ENCODE measurements at regions not wholly inside any gene's neighbourhood (a gene's known extent, or its start where the extent isn't known, plus 50 kb on each side); places are given as distances from the start of the nearest gene placed in this dataset.
A peak's percentile ranks its signal among the peaks of the same experiment; 100 is the strongest.
"Not testable (repeated sequence)": the region's sequence is repeated elsewhere in the genome, so short reads cannot be mapped to it uniquely, and the experiment has no call there.

- DNase-seq (ENCODE audit: low read depth), result no peak
Observed at GRCh38 chr3:144822671-144823070, 851.0 kb downstream of the DIPK2A start.

DNA sequence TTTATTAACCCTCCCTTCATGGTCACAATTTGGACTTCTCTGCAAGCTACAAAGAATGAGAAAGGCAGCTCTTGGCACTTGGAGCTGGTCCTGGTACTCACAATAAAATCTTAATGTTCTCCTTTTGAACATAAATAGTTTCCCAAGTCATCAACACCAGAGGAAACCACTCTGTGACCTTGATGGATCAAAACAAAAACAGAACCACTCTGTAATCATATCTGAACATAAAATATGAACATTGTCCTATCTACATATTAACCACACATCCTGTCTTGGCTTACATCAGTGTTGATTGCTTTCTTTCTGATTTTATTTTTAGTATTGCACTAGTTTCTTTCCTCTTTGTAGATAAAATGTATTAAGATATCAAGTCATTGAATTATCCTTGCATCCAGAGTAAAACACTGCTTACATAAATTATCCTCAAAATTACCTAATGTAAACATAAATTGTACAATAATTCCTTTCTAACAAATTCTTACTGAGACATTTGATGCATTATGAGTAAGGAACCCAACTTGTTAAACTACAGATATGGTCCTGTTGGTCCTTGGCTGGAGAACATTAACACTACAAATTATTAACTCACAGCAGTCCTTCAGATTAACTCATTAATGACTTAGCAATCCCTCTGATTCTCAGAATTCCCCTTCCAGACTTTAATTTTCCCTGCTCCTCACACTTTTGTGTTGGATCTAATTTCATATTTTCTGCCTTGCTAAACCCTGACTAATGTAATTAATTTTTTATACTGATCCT is 860.5 kb downstream of the DIPK2A start:
- peak; percentile 77 for DNase-seq (ENCODE audit: low read depth)

- DNase-seq (ENCODE audit: low read depth), result no peak
Observed at GRCh38 chr3:144839991-144840390, 868.4 kb downstream of the DIPK2A start.

DNA sequence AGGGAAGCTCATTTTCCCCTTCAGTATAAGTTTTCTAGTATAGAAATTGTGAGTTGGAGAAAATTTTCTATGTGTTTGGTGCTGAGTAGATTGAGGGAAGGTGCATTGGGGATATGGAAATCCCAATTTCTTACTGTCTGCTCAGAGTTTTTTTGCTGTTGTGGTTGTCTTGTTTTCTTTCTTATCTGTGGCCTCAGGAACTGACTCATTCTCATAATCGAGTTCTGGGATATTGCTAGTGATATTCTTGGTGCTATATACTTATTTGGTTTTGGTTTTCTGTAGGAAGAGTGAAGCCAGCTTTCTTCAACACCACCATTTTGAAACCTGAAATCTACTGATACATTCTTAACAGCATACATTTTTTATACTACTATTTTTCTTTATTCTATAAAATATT is 869.2 kb downstream of the DIPK2A start:
- DNase-seq (ENCODE audit: low read depth), result peak; percentile 63

DNA sequence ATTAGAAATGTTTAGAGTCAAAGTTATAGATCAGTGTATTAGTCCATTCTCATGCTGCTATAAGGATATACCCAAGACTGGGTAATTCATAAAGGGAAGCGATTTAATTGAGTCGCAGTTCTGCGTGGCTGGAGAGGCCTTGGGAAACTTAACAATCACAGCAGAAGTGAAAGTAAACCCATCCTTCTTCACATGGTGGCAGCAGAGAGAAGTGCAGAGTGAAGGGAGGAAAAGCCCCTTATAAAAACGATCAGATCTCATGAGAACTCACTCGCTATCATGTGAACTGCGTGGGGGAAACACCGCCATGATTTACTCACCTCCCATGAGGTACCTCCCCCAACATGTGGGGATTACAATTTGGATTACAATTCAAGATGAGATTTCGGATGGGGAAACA is 871.5 kb downstream of the DIPK2A start:
- DNase-seq (ENCODE audit: low read depth), result no peak

DNA sequence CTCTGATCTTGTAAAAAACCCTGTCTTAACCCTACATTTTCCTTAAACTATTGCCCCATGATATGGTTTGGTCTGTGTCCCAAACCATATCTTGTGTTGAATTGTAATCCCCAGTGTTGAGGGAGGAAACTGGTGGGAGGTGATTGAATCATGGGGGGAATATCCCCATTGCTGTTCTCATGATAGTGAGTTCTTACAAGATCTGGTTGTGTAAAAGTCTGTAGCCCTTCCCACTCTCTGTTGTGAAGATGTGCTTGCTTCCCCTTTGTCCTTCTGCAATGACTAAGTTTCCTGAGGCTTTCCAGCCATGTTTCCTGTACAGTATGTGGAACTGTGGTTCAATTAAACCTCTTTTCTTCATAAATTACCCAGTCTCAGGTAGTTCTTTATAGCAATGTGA is 881.4 kb downstream of the DIPK2A start:
- DNase-seq (ENCODE audit: low read depth), result peak; percentile 10

DNA sequence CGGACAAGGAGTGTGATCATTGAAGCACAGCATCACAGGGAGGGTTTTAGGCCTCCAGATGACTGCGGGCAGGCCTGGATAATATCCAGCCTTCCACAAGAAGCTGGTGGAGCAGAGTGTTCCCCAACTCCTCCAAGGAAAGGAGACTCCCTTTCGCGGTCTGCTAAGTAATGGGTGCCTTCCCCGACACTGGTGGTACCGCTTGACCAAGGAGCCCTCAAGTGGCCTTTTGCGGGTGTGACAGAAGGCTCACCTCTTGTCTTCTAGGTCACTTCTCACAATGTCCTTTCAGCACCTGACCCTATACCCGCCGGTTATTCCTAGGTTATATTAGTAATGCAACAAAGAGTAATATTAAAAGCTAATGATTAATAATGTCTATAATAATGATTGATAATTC is 882.4 kb downstream of the DIPK2A start:
- not testable (repeated sequence) for DNase-seq (ENCODE audit: low read depth)

DNA sequence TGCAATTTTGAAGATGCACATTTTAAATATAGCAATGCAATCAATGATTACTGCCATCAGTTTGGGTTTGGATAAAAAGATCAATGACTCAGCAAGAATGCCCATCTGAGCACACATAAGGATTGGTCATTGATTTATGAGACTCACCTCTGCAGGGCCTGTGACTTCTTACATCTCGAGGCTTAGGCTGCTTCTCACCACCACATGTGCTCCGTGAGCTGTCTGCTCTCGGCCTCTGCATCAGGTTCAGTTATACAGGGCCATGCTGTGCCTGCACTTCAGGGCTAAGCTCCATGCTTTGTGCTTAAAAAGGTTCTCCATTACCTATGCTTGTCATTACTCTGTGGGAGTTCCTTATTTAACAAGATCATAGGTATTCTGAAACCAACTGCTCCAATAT is 887.5 kb downstream of the DIPK2A start:
- DNase-seq (ENCODE audit: low read depth), result no peak

DNA sequence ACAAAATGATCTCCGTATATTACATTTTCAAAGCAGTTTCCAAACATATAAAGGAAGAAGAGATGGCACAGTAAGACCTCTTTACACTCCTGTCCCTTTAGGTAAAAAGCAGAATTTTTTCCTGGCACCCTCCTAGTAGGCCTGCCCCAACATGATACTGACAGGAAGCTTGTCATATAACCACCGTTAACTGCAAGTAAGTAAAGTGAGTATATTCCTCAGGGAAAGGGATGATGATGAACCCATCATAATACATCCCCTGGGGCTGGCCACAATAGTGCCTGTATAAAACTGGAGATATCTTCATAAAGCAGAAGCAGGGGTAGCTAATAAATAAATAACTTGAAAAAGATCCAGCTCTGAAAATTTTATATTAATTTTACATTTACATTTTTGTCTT is 893.0 kb downstream of the DIPK2A start:
- DNase-seq (ENCODE audit: low read depth), result no peak

DNA sequence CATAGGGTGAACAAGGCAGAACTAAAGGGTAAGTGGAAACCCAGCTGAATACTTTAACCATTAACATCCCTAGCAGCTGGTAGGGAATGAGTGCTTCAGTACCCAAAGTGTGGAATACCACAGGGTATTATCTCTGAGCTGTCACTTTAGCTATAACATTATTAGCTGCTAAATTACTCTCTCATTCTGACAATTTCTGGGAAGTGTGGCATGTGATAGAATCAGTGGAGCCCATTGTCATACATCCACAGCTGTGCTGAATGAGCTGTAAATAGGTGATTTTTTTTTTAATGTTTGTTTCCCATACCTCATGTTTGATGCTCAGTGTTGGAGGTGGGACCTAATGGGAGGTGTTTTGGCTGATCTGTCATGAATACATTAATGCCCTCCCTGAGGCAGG is 894.3 kb downstream of the DIPK2A start:
- DNase-seq (ENCODE audit: low read depth), result no peak

GRCh38 chr3:144866476-144866875 is 894.9 kb downstream of the DIPK2A start:
- DNase-seq (ENCODE audit: low read depth), result no peak

DNA sequence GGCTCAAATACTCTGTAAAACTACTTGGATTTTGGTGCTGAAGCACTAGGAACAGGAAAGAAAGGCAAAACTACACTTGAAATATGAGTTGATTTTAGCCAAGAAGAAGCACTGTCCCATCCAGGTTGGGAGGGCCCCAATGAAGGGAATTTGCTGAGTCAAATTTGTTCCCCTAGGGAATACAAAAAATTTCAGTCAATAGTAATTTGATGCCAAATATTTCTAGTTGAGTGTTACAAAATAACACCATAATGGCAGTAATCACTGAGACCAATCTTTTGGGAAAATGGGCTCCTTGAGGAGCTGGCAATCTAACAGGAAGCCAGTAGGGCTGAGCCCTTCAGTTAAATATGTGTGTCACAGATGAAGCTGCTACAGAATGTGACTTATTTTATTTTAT is 896.9 kb downstream of the DIPK2A start:
- DNase-seq (ENCODE audit: low read depth), result no peak

DNA sequence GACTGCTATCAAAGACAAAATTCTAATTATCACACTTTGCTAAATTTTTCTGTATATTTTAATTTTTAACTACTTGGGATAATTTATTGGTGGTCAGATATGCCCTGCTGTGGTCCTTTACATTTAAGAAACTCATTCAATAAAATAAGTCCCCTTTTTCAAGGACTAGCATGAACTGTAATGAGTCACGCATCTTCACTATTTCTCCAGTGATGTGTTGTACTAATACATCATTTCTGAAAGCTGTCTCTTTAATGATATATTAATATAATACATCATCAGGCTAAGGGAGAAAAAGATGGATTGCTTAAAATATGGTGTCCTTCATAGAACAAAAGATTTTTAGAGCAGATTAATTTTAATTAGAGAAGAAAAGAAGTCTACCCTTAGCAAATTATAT is 901.4 kb downstream of the DIPK2A start:
- no peak for DNase-seq (ENCODE audit: low read depth)

- peak; percentile 28 for DNase-seq (ENCODE audit: low read depth)
Observed at GRCh38 chr3:144875211-144875610, 903.6 kb downstream of the DIPK2A start.

DNA sequence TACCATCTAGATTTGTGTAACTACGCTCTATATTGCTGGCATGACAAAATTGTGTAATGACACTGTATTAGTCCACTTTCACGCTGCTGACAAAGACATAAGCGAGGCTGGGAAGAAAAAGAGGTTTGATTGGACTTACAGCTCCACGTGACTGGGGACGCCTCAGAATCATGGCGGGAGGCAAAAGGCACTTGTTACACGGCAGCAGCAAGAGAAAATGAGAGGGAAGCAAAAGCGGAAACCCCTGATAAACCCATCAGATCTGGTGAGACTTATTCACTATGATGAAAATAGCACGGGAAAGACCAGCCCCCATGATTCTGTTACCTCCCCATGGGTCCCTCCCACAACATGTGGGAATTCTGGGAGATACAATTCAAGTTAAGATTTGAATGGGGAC is 905.7 kb downstream of the DIPK2A start:
- DNase-seq (ENCODE audit: low read depth), result no peak

GRCh38 chr3:144879701-144880100 is 908.1 kb downstream of the DIPK2A start:
- no peak for DNase-seq (ENCODE audit: low read depth)

DNA sequence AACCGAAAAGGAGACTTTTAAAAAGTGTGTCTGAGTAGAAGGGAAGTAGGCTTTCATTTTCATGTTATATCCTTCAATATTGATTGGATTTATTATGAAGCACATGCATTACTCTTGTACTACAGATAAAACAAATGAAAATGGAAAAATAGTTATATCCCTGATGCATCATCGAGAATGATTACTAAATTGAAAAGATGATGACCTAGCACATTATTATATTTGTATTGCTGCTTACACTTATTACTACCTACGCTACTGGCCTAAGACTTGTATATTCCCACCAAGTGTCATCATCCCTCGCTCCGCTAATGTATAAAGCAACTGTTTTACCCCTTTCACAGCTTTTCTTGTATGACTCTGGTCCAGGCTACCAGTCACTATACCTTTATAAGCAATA is 922.4 kb downstream of the DIPK2A start:
- DNase-seq (ENCODE audit: low read depth), result no peak

- no peak for DNase-seq (ENCODE audit: low read depth)
Observed at GRCh38 chr3:144894576-144894975, 923.0 kb downstream of the DIPK2A start.

DNA sequence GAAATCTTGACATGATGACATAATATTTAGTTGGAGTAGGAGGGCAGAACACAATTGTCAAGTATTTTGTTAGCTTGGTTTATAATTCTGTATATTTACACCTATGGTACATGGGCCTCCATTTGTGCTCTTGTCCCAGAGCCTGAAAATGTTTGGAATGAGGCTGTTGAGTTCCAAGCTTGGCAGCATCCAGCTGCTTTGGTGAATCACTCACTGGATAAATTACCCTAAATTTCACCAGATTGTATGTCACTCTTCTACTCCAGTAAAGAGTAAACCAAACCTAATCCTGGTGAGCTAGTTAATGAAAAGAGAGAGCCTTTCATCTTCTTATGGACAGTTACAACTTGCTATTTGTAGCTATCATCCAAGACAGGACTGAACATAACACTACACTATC is 928.7 kb downstream of the DIPK2A start:
- DNase-seq (ENCODE audit: low read depth), result peak; percentile 17

DNA sequence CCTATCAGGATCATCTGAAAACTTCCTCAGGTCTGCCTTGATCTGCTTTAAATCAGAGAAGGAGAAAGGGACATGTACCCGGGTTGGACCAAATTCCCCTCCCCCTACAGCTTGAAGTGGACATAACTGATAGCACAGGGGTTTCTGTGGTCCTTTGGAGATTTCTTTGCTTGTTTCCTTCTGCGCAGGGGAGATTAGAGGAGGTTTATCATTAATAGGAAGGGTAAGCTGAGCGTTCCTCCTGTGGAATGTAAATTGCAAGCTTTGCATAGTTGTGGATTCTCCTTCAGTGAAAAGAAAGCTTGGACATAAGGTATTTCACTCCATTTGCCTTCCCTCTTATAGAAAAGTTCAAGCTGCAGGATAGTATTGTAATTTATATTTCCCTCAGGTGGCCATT is 936.0 kb downstream of the DIPK2A start:
- DNase-seq (ENCODE audit: low read depth), result peak; percentile 62

GRCh38 chr3:144912968-144913367 is 941.3 kb downstream of the DIPK2A start:
- DNase-seq (ENCODE audit: low read depth), result no peak

DNA sequence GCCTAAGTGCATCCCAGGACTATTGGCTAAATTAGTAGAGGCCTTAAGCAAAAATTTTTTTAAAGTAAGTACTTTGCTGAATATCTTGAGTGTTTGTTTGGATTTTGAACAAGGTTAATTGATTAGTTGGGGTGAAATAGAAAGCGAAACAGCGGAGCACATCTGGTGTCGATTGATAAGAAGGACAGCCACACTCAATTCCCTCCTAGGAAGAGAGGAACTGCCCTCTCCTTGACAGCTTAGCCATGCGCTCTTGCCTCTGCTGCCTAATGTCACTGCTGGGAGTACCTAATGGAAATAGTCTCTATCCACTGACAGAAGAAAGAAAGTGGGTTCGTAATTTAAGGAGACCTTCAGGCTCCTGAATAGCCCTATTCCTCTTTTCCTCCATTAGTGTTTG is 943.6 kb downstream of the DIPK2A start:
- DNase-seq (ENCODE audit: low read depth), result no peak

DNA sequence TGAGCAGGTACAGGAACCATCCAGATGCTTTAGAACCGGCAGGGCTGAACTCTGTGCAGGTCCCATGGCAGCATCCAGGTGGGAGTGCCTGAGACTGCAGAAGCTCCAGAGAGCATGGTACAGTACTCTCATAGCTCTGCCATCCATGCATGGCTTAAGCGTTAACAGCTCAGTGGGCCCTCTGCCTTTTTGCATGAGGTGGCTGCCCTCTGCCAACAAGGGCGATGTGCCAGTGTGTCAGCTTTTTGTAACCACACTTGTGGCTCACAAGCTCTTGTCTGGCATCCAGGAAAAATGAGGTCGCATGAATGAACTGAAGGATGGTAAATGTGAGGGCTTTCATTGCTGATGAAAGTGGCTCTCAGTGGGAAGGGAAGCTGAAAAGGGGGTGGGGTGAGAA is 950.1 kb downstream of the DIPK2A start:
- no peak for DNase-seq (ENCODE audit: low read depth)

DNA sequence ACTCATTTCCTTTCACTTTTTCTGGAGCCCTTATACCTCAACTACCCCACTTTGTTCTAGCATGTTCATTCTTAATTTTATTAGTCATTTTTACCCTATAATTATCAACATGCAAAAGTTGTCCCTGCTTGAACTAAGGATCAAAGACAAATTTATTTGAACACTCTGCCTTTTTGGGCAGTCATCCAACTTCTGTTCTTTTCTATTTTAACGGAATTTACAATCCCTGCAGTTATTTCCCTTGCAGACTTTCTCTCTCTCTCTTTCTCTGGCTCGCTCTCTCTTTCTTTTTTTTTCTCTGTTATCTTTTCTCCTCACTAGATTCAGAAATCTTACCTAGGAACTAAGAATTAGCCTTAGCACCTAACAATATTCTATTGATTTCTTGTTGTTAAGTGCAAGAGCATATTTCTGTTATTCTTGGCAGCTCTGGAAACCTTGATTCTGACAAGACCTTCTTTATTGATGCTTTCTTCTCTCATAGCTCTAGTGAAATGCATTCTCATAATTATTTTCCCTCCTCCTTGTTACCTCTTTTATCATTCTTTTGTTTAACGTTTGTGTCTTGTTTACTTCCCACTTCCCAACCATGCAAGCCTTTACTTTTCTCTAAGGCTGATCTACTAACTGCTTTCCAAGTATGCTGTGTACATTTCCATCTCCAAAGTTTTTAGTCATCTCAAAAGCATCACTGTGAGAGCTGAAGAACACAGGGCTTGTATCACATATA is 951.6 kb downstream of the DIPK2A start:
- DNase-seq (ENCODE audit: low read depth), result no peak
